ENCODE measurements at regions not wholly inside any gene's neighbourhood (a gene's known extent, or its start where the extent isn't known, plus 50 kb on each side); places are given as distances from the start of the nearest gene placed in this dataset.

- no peak overlapping the region for H3K27ac ChIP-seq (ENCODE audit: low read depth, low read length)
- no peak overlapping the region for H3K9ac ChIP-seq (ENCODE audit: low read depth, low read length)
- H3K36me3 ChIP-seq (ENCODE audit: control insufficient read depth, insufficient read depth, low read length): no peaks in the 10 kb centered on the region
- H3K9me3 ChIP-seq (ENCODE audit: control insufficient read depth, insufficient read depth, low read length): no peaks in the 10 kb centered on the region
- peaks cover 8% of the 10 kb centered on the region for H3K4me1 ChIP-seq (ENCODE audit: control insufficient read depth, insufficient read depth, low read length)
- H3K4me3 ChIP-seq (ENCODE audit: low read depth, low read length): no peak overlapping the region
- H3K27me3 ChIP-seq (ENCODE audit: control insufficient read depth, insufficient read depth, low read length): no peaks in the 10 kb centered on the region
Measured at GRCh38 chr5:72607381-72607780, 100.2 kb upstream of the ZNF366 start.

GRCh38 chr5:72606525-72606924 lies 99.3 kb upstream of the ZNF366 start:
- H3K36me3 ChIP-seq (ENCODE audit: control insufficient read depth, insufficient read depth, low read length): no peaks in the 10 kb centered on the region
- no peak overlapping the region for H3K9ac ChIP-seq (ENCODE audit: low read depth, low read length)
- H3K4me1 ChIP-seq (ENCODE audit: control insufficient read depth, insufficient read depth, low read length): peaks cover 8% of the 10 kb centered on the region
- H3K9me3 ChIP-seq (ENCODE audit: control insufficient read depth, insufficient read depth, low read length): no peaks in the 10 kb centered on the region
- H3K4me3 ChIP-seq (ENCODE audit: low read depth, low read length): no peak overlapping the region
- no peaks in the 10 kb centered on the region for H3K27me3 ChIP-seq (ENCODE audit: control insufficient read depth, insufficient read depth, low read length)
- H3K27ac ChIP-seq (ENCODE audit: low read depth, low read length): no peak overlapping the region

DNA sequence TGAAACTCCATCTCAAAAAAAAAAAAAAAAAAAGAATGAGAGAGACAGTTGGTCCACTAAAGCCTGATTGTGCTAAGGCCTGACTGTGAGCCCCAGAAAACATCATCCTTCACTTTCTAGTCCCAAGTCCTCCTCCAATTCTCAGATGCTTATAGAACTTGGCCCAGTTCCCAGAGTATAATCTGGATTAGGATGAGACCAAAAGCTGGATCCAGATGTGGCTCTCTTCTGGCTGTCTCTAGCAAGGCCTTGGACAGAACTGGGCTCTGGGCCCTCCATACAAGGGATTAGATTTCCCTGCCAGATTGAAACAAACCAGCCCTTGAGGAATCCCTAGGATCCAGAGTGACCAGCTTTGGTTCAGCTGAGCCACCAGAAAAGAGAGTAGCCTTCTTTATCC lies 98.4 kb upstream of the ZNF366 start:
- Histone ChIP-seq H3K27me3 (ENCODE audit: control insufficient read depth, insufficient read depth, low read length) (no peaks in the 10 kb centered on the region), H3K27ac (ENCODE audit: low read depth, low read length) (no peak overlapping the region), H3K9ac (ENCODE audit: low read depth, low read length) (no peak overlapping the region)

DNA sequence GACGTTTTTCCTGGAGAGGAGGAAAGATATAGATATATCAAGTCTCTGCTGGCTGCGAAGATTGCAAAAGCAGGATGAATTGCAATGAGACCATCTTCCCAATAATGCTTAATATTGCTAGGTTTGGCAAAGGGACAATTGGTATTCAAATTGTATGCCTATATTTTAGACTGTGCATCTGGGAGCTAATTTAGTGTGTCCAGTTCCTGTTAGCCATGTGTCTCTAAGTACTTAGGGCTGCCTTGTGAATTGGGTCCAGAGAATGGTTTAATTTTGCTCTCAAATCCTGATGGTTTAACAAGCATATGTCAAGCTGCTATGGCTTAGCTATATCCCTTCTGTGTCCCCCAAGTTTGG lies 97.6 kb upstream of the ZNF366 start:
- Histone ChIP-seq H3K9ac (ENCODE audit: low read depth, low read length) (no peak overlapping the region), H3K36me3 (ENCODE audit: control insufficient read depth, insufficient read depth, low read length) (no peaks in the 10 kb centered on the region), H3K9me3 (ENCODE audit: control insufficient read depth, insufficient read depth, low read length) (no peaks in the 10 kb centered on the region), H3K4me1 (ENCODE audit: control insufficient read depth, insufficient read depth, low read length) (no peaks in the 10 kb centered on the region), H3K27ac (ENCODE audit: low read depth, low read length) (no peak overlapping the region), H3K27me3 (ENCODE audit: control insufficient read depth, insufficient read depth, low read length) (no peaks in the 10 kb centered on the region), H3K4me3 (ENCODE audit: low read depth, low read length) (no peak overlapping the region)

More for the DNA sequence above, 98.4 kb upstream of the ZNF366 start:
- H3K9me3 ChIP-seq (ENCODE audit: control insufficient read depth, insufficient read depth, low read length): no peaks in the 10 kb centered on the region
- H3K36me3 ChIP-seq (ENCODE audit: control insufficient read depth, insufficient read depth, low read length): no peaks in the 10 kb centered on the region
- peaks cover under 1% of the 10 kb centered on the region; the same call in 1 of the 2 replicates for H3K4me1 ChIP-seq (ENCODE audit: control insufficient read depth, insufficient read depth, low read length)
- no peak overlapping the region for H3K4me3 ChIP-seq (ENCODE audit: low read depth, low read length)

DNA sequence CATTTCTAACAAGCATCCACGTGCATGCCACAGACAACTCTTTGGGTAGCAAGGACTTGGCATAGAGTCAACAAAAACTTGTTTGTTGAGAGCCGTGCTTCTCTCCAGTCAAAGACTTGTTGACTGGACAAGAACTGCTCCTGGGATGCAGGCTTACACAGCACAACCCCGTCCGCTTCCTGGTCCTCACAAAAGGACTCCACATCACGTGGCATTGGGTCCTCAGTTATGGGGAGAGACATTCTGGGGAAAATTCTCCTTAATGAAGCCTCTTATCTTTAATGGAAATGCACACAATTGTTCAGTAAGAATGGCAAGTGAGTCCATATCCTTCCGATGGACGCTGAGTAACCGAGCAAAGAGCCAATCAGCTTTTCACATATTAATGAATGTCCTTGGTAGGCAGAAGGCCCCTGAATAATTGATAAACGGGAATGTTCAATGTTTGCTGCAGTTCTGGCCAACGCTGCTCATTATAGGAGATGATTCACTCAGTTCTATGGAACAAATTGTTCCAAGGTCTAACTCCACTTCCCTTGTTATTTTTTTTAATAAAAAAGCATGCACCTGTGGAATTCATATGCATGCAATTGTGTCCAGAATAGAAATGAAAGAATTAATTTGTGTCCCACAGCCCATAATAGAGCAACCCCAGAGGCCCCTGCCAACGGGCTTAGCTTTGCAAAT lies 97.0 kb upstream of the ZNF366 start:
- H3K9me3 ChIP-seq (ENCODE audit: control insufficient read depth, insufficient read depth, low read length): no peaks in the 10 kb centered on the region
- H3K36me3 ChIP-seq (ENCODE audit: control insufficient read depth, insufficient read depth, low read length): no peaks in the 10 kb centered on the region
- H3K4me1 ChIP-seq (ENCODE audit: control insufficient read depth, insufficient read depth, low read length): no peaks in the 10 kb centered on the region
- H3K27ac ChIP-seq (ENCODE audit: low read depth, low read length): no peak overlapping the region
- no peak overlapping the region for H3K4me3 ChIP-seq (ENCODE audit: low read depth, low read length)
- H3K9ac ChIP-seq (ENCODE audit: low read depth, low read length): no peak overlapping the region
- no peaks in the 10 kb centered on the region for H3K27me3 ChIP-seq (ENCODE audit: control insufficient read depth, insufficient read depth, low read length)

- Histone ChIP-seq H3K27me3 (ENCODE audit: control insufficient read depth, insufficient read depth, low read length) (no peaks in the 10 kb centered on the region), H3K27ac (ENCODE audit: low read depth, low read length) (no peak overlapping the region), H3K36me3 (ENCODE audit: control insufficient read depth, insufficient read depth, low read length) (no peaks in the 10 kb centered on the region), H3K9me3 (ENCODE audit: control insufficient read depth, insufficient read depth, low read length) (no peaks in the 10 kb centered on the region), H3K9ac (ENCODE audit: low read depth, low read length) (no peak overlapping the region), H3K4me1 (ENCODE audit: control insufficient read depth, insufficient read depth, low read length) (no peaks in the 10 kb centered on the region), H3K4me3 (ENCODE audit: low read depth, low read length) (no peak overlapping the region)
Measured at GRCh38 chr5:72602696-72603685, 95.8 kb upstream of the ZNF366 start.

- Histone ChIP-seq H3K9me3 (ENCODE audit: control insufficient read depth, insufficient read depth, low read length) (no peaks in the 10 kb centered on the region), H3K4me1 (ENCODE audit: control insufficient read depth, insufficient read depth, low read length) (peaks cover 7% of the 10 kb centered on the region; the same call in 1 of the 2 replicates), H3K4me3 (ENCODE audit: low read depth, low read length) (no peak overlapping the region), H3K9ac (ENCODE audit: low read depth, low read length) (no peak overlapping the region), H3K36me3 (ENCODE audit: control insufficient read depth, insufficient read depth, low read length) (no peaks in the 10 kb centered on the region), H3K27me3 (ENCODE audit: control insufficient read depth, insufficient read depth, low read length) (no peaks in the 10 kb centered on the region), H3K27ac (ENCODE audit: low read depth, low read length) (no peak overlapping the region)
Measured at GRCh38 chr5:72601861-72602260, 94.7 kb upstream of the ZNF366 start.

DNA sequence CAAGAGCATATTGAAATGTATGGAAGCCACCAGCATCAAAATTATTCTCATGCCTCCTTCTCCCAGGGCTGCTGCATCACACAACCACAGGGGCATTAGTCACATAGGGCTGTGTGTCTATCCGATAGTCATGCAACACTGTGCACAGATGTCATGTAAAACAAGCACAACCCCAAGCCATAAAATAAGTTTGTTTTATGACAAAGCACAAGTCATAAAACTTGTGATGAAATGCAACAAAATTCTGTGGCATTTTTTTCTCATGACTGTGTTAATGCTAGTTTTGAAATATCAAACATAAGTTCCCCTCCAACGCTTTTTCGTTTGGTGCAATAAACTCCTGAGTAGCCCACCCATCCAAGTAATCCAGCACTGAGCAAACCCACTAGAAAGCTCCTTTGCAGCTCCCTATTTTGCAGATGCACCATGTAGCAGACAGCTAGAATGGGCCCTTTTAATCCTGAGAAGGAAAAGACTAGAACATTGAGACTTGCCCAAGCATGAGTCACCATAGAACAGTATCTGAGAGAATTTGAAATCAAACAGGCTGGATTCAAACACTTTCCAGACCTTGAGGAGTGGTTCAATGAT lies 93.3 kb upstream of the ZNF366 start:
- Histone ChIP-seq H3K27ac (ENCODE audit: low read depth, low read length) (no peak overlapping the region), H3K4me1 (ENCODE audit: control insufficient read depth, insufficient read depth, low read length) (peaks cover 7% of the 10 kb centered on the region; the same call in 1 of the 2 replicates), H3K9me3 (ENCODE audit: control insufficient read depth, insufficient read depth, low read length) (no peaks in the 10 kb centered on the region), H3K9ac (ENCODE audit: low read depth, low read length) (no peak overlapping the region), H3K4me3 (ENCODE audit: low read depth, low read length) (no peak overlapping the region), H3K27me3 (ENCODE audit: control insufficient read depth, insufficient read depth, low read length) (no peaks in the 10 kb centered on the region), H3K36me3 (ENCODE audit: control insufficient read depth, insufficient read depth, low read length) (no peaks in the 10 kb centered on the region)

DNA sequence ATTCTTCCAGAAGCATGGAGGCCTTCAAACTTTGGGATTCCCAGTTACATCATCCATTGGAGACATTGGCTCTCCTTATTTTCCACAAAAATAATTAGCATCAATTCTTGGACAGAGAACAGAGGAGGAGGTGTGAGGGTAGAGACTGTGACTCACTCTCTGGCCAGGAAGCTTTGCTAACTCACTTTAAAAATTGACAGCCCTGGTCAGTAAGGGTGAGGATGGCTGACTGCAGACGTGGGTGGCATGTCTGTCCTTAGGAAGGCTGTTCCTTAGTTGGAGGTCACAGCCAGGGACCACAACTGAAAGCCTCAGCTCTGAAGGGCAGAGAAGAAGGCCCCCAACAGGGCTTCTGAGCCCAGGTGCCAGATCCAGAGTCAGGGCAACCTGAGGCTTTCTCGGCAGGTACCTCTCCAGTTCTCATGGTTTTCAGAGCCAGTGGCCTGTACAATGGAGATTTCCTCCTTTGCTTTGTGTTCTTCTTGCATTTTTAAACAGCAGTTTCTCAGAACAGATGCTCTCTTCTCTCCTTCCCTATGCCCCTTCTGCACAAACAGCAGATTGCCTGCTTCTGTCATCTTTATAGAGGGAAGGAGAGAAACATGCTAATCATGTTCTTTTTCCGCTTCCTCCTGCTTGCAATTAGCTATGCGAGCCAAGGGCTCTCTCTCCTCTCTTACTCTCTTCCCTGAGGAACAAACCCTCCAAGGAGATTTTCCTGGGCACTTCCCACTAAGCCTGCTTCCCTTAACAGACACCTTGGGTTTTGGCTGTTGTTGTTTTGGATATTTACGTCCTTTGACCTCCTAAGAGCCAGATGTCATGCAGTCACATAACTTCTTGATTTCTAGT lies 92.5 kb upstream of the ZNF366 start:
- no peak overlapping the region for H3K27ac ChIP-seq (ENCODE audit: low read depth, low read length)

DNA sequence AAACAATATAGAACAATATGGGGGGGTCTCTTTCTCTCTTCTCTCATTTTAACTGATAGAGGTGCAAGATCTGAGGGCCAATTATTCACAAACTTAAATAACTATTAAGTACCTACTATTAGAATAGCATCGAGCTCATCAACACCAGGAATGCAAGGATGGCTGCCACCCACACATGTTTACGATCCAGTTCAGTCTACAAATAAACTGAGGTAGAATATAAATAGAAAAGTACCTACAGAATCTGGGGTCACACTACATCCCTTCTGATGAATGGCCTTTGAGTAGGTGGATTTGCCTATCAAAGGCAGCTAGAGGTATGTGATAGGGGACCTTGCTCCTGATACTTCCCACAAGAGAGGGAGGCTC lies 91.8 kb upstream of the ZNF366 start:
- Histone ChIP-seq H3K4me1 (ENCODE audit: control insufficient read depth, insufficient read depth, low read length) (peaks cover 7% of the 10 kb centered on the region; the same call in 1 of the 2 replicates), H3K27me3 (ENCODE audit: control insufficient read depth, insufficient read depth, low read length) (no peaks in the 10 kb centered on the region), H3K36me3 (ENCODE audit: control insufficient read depth, insufficient read depth, low read length) (no peaks in the 10 kb centered on the region), H3K9me3 (ENCODE audit: control insufficient read depth, insufficient read depth, low read length) (no peaks in the 10 kb centered on the region), H3K4me3 (ENCODE audit: low read depth, low read length) (no peak overlapping the region), H3K27ac (ENCODE audit: low read depth, low read length) (no peak overlapping the region), H3K9ac (ENCODE audit: low read depth, low read length) (no peak overlapping the region)

More for the DNA sequence above, 92.5 kb upstream of the ZNF366 start:
- H3K9ac ChIP-seq (ENCODE audit: low read depth, low read length): no peak overlapping the region
- H3K4me1 ChIP-seq (ENCODE audit: control insufficient read depth, insufficient read depth, low read length): peaks cover 7% of the 10 kb centered on the region; the same call in 1 of the 2 replicates
- H3K27me3 ChIP-seq (ENCODE audit: control insufficient read depth, insufficient read depth, low read length): no peaks in the 10 kb centered on the region
- no peaks in the 10 kb centered on the region for H3K9me3 ChIP-seq (ENCODE audit: control insufficient read depth, insufficient read depth, low read length)
- no peak overlapping the region for H3K4me3 ChIP-seq (ENCODE audit: low read depth, low read length)
- no peaks in the 10 kb centered on the region for H3K36me3 ChIP-seq (ENCODE audit: control insufficient read depth, insufficient read depth, low read length)
